Kidney glomerular epithelial cell (primary cell): ENCODE measurements at regions not wholly inside any gene's neighbourhood (a gene's known extent, or its start where the extent isn't known, plus 50 kb on each side); places are given as distances from the start of the nearest gene placed in this dataset.
"Not testable (repeated sequence)": the region's sequence is repeated elsewhere in the genome, so short reads cannot be mapped to it uniquely, and the experiment has no call there.

Source experiments
- DNase-seq: peaks from one replicate; lab custom pipeline; 2025; lab: John Stamatoyannopoulos, UW

- no peak for DNase-seq
Observed at GRCh38 chr7:133132906-133133305, 51.0 kb upstream of the CHCHD3 start.

DNA sequence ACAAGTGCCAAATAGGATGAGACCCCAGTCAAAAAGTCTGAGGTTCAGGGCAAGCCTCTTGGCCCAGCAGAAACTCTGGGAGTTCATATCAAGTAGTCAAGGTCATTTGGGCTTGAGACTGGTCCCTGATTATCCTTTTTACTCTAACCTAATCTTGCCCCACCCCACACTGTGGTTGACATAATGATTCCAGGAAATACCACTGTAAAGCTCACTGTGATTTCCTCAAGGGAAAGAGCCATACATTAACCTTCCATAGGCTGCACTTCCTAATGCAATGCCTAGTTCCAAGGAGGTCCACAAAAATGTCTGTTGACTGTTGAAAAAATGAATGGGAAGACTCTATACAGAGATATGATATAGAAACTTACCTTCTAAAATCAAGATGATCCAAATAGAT is 52.9 kb upstream of the CHCHD3 start:
- no peak for DNase-seq

DNA sequence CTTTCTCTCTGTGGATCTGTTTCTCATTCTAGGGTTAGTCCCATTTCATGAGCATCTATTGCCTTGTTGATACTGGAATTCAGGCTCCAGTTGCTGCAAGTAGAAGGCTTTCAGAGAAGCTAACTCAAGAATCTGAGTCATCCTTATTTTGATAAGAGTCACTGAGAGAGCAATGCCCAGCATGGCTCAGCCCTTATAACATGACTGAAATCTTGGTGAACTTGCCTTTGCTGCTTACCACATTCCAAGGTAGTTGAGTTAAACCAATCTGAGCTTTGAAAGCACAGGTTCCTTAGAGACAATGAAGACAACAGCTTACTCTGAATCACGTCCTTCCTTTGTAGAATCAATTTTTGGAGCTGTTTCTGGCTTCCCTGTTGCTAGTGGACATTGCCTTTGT is 53.6 kb upstream of the CHCHD3 start:
- DNase-seq = peak; percentile 1

GRCh38 chr7:133139350-133139749 is 57.5 kb upstream of the CHCHD3 start:
- DNase-seq = peak; percentile 40

DNA sequence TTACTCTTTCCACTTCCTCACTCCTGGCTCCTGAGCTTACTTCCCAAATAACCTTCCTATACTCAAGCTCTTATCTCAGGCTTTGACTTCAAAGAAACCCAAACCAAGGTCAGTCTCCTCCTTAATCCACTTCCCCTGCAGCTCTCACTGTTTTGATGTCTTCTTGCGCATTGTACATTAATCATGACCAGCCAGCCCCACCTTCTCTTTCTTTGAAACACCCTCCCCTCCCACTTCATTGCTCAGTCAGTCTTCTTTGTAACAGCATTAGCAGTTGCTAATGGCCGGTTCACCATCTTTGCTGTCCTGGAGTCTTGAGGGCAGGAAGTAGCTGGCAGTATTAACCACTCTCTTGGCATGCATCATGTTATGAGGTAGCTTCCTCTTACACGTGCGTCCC is 57.9 kb upstream of the CHCHD3 start:
- no peak for DNase-seq

GRCh38 chr7:133140994-133141595 is 59.2 kb upstream of the CHCHD3 start:
- DNase-seq = no peak

DNA sequence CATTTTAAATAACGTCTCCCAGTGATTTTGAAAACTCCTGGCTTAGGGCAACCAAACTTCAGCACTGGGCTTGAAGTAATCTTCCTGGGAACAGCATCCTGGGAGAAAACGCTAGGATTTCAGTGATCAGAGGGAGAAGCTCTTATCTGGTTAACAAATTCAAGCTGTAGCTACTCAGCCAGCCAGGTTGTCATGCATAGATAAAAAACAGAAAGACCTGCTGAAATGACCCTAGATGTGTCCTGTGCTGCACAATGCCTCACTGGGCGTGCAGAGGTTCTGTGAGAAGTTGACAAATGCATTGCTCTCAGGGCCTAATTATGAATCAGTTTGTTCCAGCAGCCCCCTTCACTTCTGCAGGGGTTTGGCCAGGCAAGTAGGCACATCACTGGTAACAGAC is 68.9 kb upstream of the CHCHD3 start:
- no peak for DNase-seq

DNA sequence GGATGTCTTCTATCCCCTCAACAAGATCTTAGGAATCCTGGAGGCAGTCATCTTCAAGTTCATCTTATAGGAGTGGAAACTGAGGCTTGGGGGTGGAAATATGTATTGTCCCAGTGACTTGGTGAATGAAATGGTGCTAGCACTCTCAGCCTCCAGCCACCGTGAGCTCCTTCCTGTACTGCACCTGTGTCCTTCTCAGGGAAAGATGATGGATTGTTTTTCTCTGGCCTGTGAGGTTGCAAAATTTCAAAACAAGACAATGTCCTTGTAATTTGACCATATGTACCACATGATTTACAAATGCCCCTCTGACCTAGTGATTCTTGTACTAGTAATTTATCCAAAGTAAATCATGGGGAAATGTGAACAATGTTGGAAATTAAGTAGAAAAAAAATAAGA is 71.0 kb upstream of the CHCHD3 start:
- DNase-seq = no peak

GRCh38 chr7:133155146-133155545 is 73.3 kb upstream of the CHCHD3 start:
- DNase-seq = no peak

- DNase-seq = no peak
Observed at GRCh38 chr7:133155642-133156041, 73.8 kb upstream of the CHCHD3 start.

- DNase-seq = no peak
Observed at GRCh38 chr7:133157045-133157444, 75.2 kb upstream of the CHCHD3 start.

GRCh38 chr7:133164498-133164897 is 82.6 kb upstream of the CHCHD3 start:
- no peak for DNase-seq

DNA sequence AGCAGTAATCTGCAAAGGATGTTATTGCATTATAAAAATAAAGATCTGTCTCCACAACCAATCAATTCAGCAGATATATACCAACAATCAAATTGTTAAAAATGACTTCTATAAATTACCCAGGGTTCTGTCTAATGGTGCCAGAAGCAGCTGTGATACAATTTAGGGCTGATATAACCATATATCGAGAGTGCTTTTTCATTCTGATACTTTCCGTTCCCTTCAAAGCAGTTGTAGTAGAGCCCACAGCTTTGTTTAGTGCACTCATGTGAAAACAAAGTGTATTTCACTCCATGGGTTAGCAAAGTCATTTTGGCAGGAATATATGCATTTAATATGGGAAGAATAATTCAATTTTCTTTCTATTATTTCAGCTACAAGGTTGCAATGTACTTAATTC is 83.1 kb upstream of the CHCHD3 start:
- DNase-seq = no peak

DNA sequence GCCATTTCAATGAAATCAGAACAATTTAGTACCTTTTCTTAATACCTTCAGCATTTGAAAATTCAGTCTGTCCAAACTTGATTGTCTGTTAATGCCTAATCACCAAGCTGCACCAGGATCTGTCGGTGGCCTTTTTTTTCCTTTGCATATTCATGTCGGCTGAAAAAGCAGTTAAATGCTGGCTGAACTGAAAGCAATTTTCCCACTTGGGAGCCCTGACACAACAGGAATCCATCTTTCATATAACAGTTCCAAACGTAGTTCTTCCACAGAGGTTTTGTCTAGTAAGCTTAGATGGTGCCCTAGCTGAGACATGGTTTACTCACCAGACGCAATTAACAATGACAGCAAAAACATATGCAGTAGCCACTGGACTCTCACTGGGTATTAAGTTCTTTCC is 83.6 kb upstream of the CHCHD3 start:
- DNase-seq = no peak

- no peak for DNase-seq
Observed at GRCh38 chr7:133167300-133167699, 85.4 kb upstream of the CHCHD3 start.

DNA sequence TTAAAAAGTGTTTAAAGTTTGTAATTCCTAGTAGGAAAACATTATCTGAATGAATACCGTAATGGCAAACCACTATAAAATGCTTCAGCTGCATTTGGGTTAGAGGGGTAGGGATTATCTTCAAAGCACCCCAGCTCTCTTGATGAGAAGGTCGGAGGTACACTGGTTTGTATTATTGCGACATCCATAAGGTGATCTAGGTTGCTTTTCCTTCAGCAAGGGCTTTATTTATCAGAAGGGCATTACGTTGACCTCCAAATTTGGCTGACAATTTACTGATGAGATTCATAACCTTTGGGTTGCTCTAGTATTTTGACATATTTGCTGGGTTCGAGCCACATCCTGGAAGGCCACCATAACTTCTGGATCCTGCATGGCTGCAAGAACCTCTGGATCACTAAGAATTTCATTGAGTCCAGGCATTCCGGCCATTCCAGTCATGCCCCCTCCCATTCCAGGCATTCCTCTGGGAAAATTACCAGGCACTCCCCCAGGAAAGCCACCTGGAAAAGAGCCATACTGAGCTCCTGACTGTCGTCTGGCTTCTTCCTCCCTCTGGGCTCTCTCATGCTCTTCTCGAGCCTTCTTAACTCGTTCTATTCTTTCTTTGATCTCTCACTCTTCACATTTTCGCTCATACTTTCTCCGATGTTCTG is 83.6 kb upstream of the EXOC4 start:
- peak; percentile 2 for DNase-seq

DNA sequence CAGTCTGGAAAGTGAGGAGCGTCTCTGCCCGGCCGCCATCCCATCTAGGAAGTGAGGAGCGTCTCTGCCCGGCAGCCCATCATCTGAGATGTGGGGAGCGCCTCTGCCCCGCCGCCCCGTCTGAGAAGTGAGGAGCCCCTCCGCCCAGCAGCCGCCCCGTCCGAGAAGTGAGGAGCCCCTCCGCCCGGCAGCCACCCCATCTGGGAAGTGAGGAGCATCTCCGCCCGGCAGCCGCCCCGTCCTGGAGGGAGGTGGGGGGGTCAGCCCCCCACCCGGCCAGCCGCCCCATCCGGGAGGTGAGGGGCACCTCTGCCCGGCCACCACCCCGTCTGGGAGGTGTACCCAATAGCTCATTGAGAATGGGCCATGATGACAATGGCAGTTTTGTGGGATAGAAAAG is 75.4 kb upstream of the EXOC4 start:
- DNase-seq = not testable (repeated sequence)

DNA sequence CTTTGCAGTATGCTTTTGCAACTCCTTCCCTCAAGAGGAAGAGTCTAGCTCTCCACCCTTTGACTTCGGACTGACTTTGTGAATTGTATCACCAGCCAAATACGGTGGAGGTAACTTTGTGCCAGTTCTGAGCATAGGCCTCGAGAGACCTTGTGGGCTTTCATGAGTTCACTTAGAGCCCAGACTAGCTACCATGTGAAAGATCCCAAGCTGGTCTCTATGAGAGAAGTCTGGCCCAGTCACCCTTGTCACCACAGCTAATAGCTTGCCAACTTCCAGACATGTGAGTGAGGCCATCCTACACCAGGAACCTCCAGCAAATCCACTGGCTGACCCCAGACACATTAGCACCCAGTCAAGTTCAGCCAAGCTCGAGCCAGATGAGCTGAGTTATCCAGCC is 72.2 kb upstream of the EXOC4 start:
- peak; percentile 23 for DNase-seq

GRCh38 chr7:133183042-133183794 is 69.7 kb upstream of the EXOC4 start:
- DNase-seq = no peak

DNA sequence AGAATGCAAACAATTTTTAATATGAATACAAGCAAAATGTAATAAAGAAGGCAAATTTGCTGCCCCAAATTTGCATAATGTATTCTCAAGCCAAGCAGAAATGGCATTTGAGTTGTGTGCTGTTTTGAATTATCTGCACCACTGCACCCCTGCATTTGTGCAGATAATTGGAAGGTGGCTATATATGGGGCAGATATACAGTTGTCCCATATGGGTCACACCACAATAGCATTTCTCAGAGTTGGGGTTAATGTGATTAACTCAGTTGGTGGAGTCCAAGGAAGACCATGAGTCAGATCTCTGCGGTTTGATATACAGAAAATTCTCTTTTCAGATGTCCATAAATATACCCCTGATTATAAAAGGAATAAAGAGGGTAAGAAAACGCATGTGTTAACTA is 68.9 kb upstream of the EXOC4 start:
- no peak for DNase-seq

DNA sequence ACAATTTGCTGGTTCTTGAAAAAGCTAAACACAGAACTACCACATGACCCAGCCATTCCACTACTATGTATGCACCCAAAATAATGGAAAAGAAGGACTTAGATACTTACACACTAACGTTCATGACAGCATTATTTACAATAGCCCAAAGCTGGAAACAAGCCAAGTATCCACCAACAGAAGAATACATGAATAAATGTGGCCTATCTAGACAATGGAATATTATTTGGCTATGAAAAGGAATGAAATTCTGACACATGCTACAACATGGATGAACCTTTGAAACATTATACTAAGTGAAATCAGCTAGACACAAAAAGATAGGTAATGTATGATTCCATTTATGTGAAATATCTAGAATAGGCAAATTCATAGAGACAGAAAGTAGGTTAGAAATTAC is 67.4 kb upstream of the EXOC4 start:
- no peak for DNase-seq

GRCh38 chr7:133186060-133186459 is 66.8 kb upstream of the EXOC4 start:
- no peak for DNase-seq

GRCh38 chr7:133190172-133190528 is 62.7 kb upstream of the EXOC4 start:
- DNase-seq = no peak

GRCh38 chr7:133190650-133191049 is 62.2 kb upstream of the EXOC4 start:
- no peak for DNase-seq
